SK-N-SH (cell line): ENCODE measurements at regions not wholly inside any gene's neighbourhood (a gene's known extent, or its start where the extent isn't known, plus 50 kb on each side); places are given as distances from the start of the nearest gene placed in this dataset.

Experiments used
- CTCF ChIA-PET: fragments of 300-600, 350-600 bp; formaldehyde crosslinking; extraction: SDS; loops from one replicate; lab custom pipeline; 2021; lab: Yijun Ruan, JAX
- POLR2A ChIA-PET: fragments of 350-600 bp; sonication (Branson Sonifier 250); formaldehyde crosslinking; extraction: SDS; loops from one replicate; lab custom pipeline; 2020; ENCODE audit warnings: antibody characterized with exemption, inconsistent platforms; lab: Yijun Ruan, JAX
- DNase-seq: peaks from one replicate; pipeline ENCODE4 v3.0.0; 2012
- H2AFZ ChIP-seq: fragments of 200-600 bp; sonication (generic); 2 replicates; pipeline ENCODE4 v1.8.1; 2016; ENCODE audit warnings: antibody characterized with exemption, mild to moderate bottlenecking, low read depth
- H3F3A ChIP-seq: fragments of 200-600 bp; sonication (generic); replicated peaks from 2 replicates; pipeline ENCODE3; 2016; ENCODE audit warnings: antibody characterized with exemption, mild to moderate bottlenecking; ENCODE audit not compliant: insufficient read depth
- H3K27ac ChIP-seq, 2 experiments: fragments of 200-500 bp in 1 of 2; fragments of 200-600 bp in 1 of 2; sonication (Bioruptor generic) in 1 of 2; sonication (generic), shearing (Covaris generic) in 1 of 2; 2 replicates each; pipeline versions ENCODE4 v1.5.1 to v1.6.1; 2014 to 2016; ENCODE audit warnings: low read depth in 2 of 2, inconsistent platforms in 1 of 2, low read length in 1 of 2, mild to moderate bottlenecking in 1 of 2, mixed read lengths in 1 of 2
- H3K27me3 ChIP-seq: fragments of 200-600 bp; sonication (generic), shearing (Covaris generic); 2 replicates; pipeline ENCODE4 v1.6.1; 2016; ENCODE audit warnings: mixed run types; ENCODE audit not compliant: insufficient read depth
- H3K36me3 ChIP-seq, 2 experiments: fragments of 200-500 bp in 1 of 2; fragments of 200-600 bp in 1 of 2; sonication (Bioruptor generic) in 1 of 2; sonication (generic) in 1 of 2; replicated peaks in 1 of 2; 2 replicates each; pipeline versions ENCODE3 to v1.5.1; 2014 to 2016; ENCODE audit warnings: low read length in 1 of 2, mild to moderate bottlenecking in 1 of 2; ENCODE audit not compliant: insufficient read depth in 2 of 2, control insufficient read depth in 1 of 2
- H3K4me1 ChIP-seq, 2 experiments: fragments of 200-500 bp in 1 of 2; fragments of 200-600 bp in 1 of 2; sonication (Bioruptor generic) in 1 of 2; sonication (generic), shearing (Covaris generic) in 1 of 2; 2 replicates each; pipeline versions ENCODE4 v1.5.1 to v1.6.1; 2014 to 2016; ENCODE audit warnings: low read depth in 1 of 2, low read length in 1 of 2, mixed run types in 1 of 2; ENCODE audit not compliant: insufficient read depth in 2 of 2, control insufficient read depth in 1 of 2
- H3K4me2 ChIP-seq: fragments of 200-600 bp; sonication (generic), shearing (Covaris generic); 2 replicates; pipeline ENCODE4 v1.6.1; 2017; ENCODE audit warnings: mixed run types
- H3K4me3 ChIP-seq, 2 experiments: fragments of 200-500 bp in 1 of 2; fragments of 200-600 bp in 1 of 2; sonication (Bioruptor generic) in 1 of 2; sonication (generic), shearing (Covaris generic) in 1 of 2; 2 replicates each; pipeline versions ENCODE4 v1.5.1 to v1.8.1; 2014 to 2016; ENCODE audit warnings: low read depth in 2 of 2, inconsistent platforms in 1 of 2, low read length in 1 of 2, mild to moderate bottlenecking in 1 of 2, mixed read lengths in 1 of 2, moderate library complexity in 1 of 2
- H3K79me2 ChIP-seq: fragments of 200-600 bp; sonication (generic); 2 replicates; pipeline ENCODE4 v1.8.1; 2017; ENCODE audit warnings: mild to moderate bottlenecking; ENCODE audit not compliant: insufficient read depth
- H3K9ac ChIP-seq: fragments of 200-600 bp; sonication (generic); 2 replicates; pipeline ENCODE4 v1.6.1; 2017; ENCODE audit warnings: mixed run types
- H3K9me2 ChIP-seq: fragments of 200-600 bp; sonication (generic); 2 replicates; pipeline ENCODE4 v1.6.1; 2017; ENCODE audit warnings: mixed run types
- H3K9me3 ChIP-seq: fragments of 200-600 bp; sonication (generic); 2 replicates; pipeline ENCODE4 v1.6.1; 2017; ENCODE audit warnings: mixed run types, mild to moderate bottlenecking, moderate library complexity
- H4K20me1 ChIP-seq: fragments of 200-600 bp; sonication (generic); 2 replicates; pipeline ENCODE4 v1.6.1; 2017; ENCODE audit warnings: mild to moderate bottlenecking, mixed run types; ENCODE audit not compliant: insufficient read depth
- FOXM1 ChIP-seq: IDR thresholded peaks from 2 replicates; pipeline ENCODE4 v1.4.0; 2012; ENCODE audit warnings: low read depth, mild to moderate bottlenecking
- GATA2 ChIP-seq: sonication (generic); formaldehyde crosslinking; IDR thresholded peaks from 2 replicates; pipeline ENCODE4 v1.5.0; 2020; ENCODE audit warnings: mild to moderate bottlenecking, missing genetic modification reagents
- JUND ChIP-seq: IDR thresholded peaks from 2 replicates; pipeline ENCODE4 v1.4.0; 2012
- MAX ChIP-seq: IDR thresholded peaks from 2 replicates; pipeline ENCODE4 v1.4.0; 2012; ENCODE audit warnings: low read depth
- NFIC ChIP-seq: IDR thresholded peaks from 2 replicates; pipeline ENCODE4 v1.4.0; 2012; ENCODE audit warnings: borderline replicate concordance
- NRF1 ChIP-seq: IDR thresholded peaks from 2 replicates; pipeline ENCODE4 v1.6.1; 2012; ENCODE audit warnings: low read depth, mild to moderate bottlenecking, low read length
- PBX3 ChIP-seq: IDR thresholded peaks from 2 replicates; pipeline ENCODE4; 2012
- POLR2AphosphoS5 ChIP-seq: IDR thresholded peaks from 2 replicates; pipeline ENCODE4 v1.6.1; 2012; ENCODE audit warnings: low read depth, low read length
- REST ChIP-seq: IDR thresholded peaks from 2 replicates; pipeline ENCODE4 v1.6.1; 2012; ENCODE audit warnings: mild to moderate bottlenecking, low read depth, low read length, moderate library complexity
- RFX5 ChIP-seq: IDR thresholded peaks from 2 replicates; pipeline ENCODE4 v1.6.1; 2012; ENCODE audit warnings: mild to moderate bottlenecking, improper control_type of control experiment, low read length
- RXRA ChIP-seq: IDR thresholded peaks from 2 replicates; pipeline ENCODE4 v1.4.0; 2012; ENCODE audit warnings: low read depth, mild to moderate bottlenecking, borderline replicate concordance
- SIN3A ChIP-seq: IDR thresholded peaks from 2 replicates; pipeline ENCODE4 v1.6.1; 2012; ENCODE audit warnings: low read depth, mild to moderate bottlenecking, low read length, moderate library complexity, borderline replicate concordance
- TAF1 ChIP-seq: IDR thresholded peaks from 2 replicates; pipeline ENCODE4 v1.6.1; 2012; ENCODE audit warnings: low read depth, mild to moderate bottlenecking, low read length, moderate library complexity, borderline replicate concordance
- USF1 ChIP-seq: IDR thresholded peaks from 2 replicates; pipeline ENCODE4 v1.4.0; 2012; ENCODE audit warnings: low read depth, borderline replicate concordance
- USF2 ChIP-seq: fragments of 150-350 bp; IDR thresholded peaks from 2 replicates; pipeline ENCODE4 v1.6.1; 2017; ENCODE audit warnings: antibody characterized with exemption, low read length, low read depth, borderline replicate concordance
- YY1 ChIP-seq: IDR thresholded peaks from 2 replicates; pipeline ENCODE4 v1.4.0; 2012; ENCODE audit warnings: low read depth, mild to moderate bottlenecking
- ZBTB33 ChIP-seq: IDR thresholded peaks from 2 replicates; pipeline ENCODE4 v1.4.0; 2012; ENCODE audit warnings: low read depth, borderline replicate concordance
- WGBS: methylation state at CpG from one replicate; pipeline ENCODE4 v1.1.6; 2017; ENCODE audit warnings: low lambda C conversion rate; 5-methylcytosine and 5-hydroxymethylcytosine counted together

- H3K9ac ChIP-seq: no peak overlapping the region
- H3K4me1 ChIP-seq: no peaks in the 10 kb centered on the region
- H3K27ac ChIP-seq: no peak overlapping the region
- no peak overlapping the region for H2AFZ ChIP-seq
- TF ChIP-seq FOXM1: no peak
- TF ChIP-seq GATA2 (CRISPR knock-in tag): no peak
- no peak for TF ChIP-seq USF2
- no peak for TF ChIP-seq ZBTB33
- TF ChIP-seq JUND: no peak
- no peak for TF ChIP-seq POLR2AphosphoS5
- TF ChIP-seq TAF1: no peak
- TF ChIP-seq YY1: no peak
- TF ChIP-seq RFX5: no peak
- TF ChIP-seq MAX: no peak
- TF ChIP-seq USF1: no peak
- no peak for TF ChIP-seq RXRA
- no peak for TF ChIP-seq NFIC
- no peak for TF ChIP-seq PBX3
- no peaks in the 10 kb centered on the region for H4K20me1 ChIP-seq
- no peak overlapping the region for H3K4me3 ChIP-seq
- no peaks in the 10 kb centered on the region for H3K9me3 ChIP-seq
- CTCF ChIA-PET: no interaction called here
- POLR2A ChIA-PET: no interaction called here
- H3K27me3 ChIP-seq: no peaks in the 10 kb centered on the region
- no peaks in the 10 kb centered on the region for H3F3A ChIP-seq
- 56% methylated on average over 4 of the region's 4 CpGs for WGBS
- DNase-seq: no peak
- H3K4me2 ChIP-seq: no peak overlapping the region
- H3K9me2 ChIP-seq: no peaks in the 10 kb centered on the region
- no peaks in the 10 kb centered on the region for H3K36me3 ChIP-seq
- H3K79me2 ChIP-seq: no peaks in the 10 kb centered on the region
These were observed 130.5 kb downstream of the DCK start for GRCh38 chr4:71123951-71124350.

- H3K79me2 ChIP-seq: no peaks in the 10 kb centered on the region
- ChIA-PET POLR2A (no interaction called here), CTCF (no interaction called here)
- no peak overlapping the region for H3K27ac ChIP-seq
- no peak overlapping the region for H3K4me3 ChIP-seq
- H3K36me3 ChIP-seq: no peaks in the 10 kb centered on the region
- 49% methylated on average over 4 of the region's 4 CpGs for WGBS
- no peaks in the 10 kb centered on the region for H3F3A ChIP-seq
- no peaks in the 10 kb centered on the region for H3K4me1 ChIP-seq
- no peaks in the 10 kb centered on the region for H3K9me3 ChIP-seq
- H3K4me2 ChIP-seq: no peak overlapping the region
- H2AFZ ChIP-seq: no peak overlapping the region
- no peaks in the 10 kb centered on the region for H3K9me2 ChIP-seq
- H3K9ac ChIP-seq: no peak overlapping the region
- no peak for TF ChIP-seq SIN3A
- no peak for TF ChIP-seq USF2
- TF ChIP-seq REST: no peak
- TF ChIP-seq MAX: no peak
- no peak for TF ChIP-seq NRF1
- TF ChIP-seq TAF1: no peak
- H4K20me1 ChIP-seq: no peaks in the 10 kb centered on the region
- no peak for DNase-seq
- no peaks in the 10 kb centered on the region for H3K27me3 ChIP-seq
These were observed 131.7 kb downstream of the DCK start for GRCh38 chr4:71125137-71125536.
